ENCODE measurements at regions not wholly inside any gene's neighbourhood (a gene's known extent, or its start where the extent isn't known, plus 50 kb on each side); places are given as distances from the start of the nearest gene placed in this dataset.

GRCh38 chr6:139542351-139542750 lies 167.9 kb upstream of the CITED2 start:
- ChIA-PET CTCF (no interaction called here), POLR2A (no interaction called here)
- DNase-seq (ENCODE audit: extremely low spot score) = no peak
- TF ChIP-seq CTCF (IDR thresholded peaks at IDR 0.05; ENCODE audit: control extremely low read depth, extremely low read depth, low read depth, missing control alignments) = no peak

- no peak for DNase-seq (ENCODE audit: extremely low spot score)
- POLR2A ChIA-PET = no interaction called here
- CTCF ChIA-PET = interaction anchor here (1.0 to 2.0 kb wide), 2 partner anchors 11 to 14 kb away, joined by 3 to 7 read pairs; no protein-coding TSS in a partner anchor
- TF ChIP-seq CTCF (IDR thresholded peaks at IDR 0.05; ENCODE audit: control extremely low read depth, extremely low read depth, low read depth, missing control alignments) = no peak
These were observed 166.4 kb upstream of the CITED2 start for GRCh38 chr6:139540894-139541293.

- ChIA-PET POLR2A (no interaction called here), CTCF (interaction anchor here (0.8 to 2.0 kb wide), 4 partner anchors 10 to 13 kb away, joined by 3 to 7 read pairs (median 3); no protein-coding TSS in a partner anchor)
- TF ChIP-seq CTCF (IDR thresholded peaks at IDR 0.05; ENCODE audit: control extremely low read depth, extremely low read depth, low read depth, missing control alignments) = no peak
- DNase-seq (ENCODE audit: extremely low spot score) = no peak
These were observed 165.8 kb upstream of the CITED2 start for GRCh38 chr6:139540276-139540675.

GRCh38 chr6:139539852-139540251 lies 165.4 kb upstream of the CITED2 start:
- TF ChIP-seq CTCF (IDR thresholded peaks at IDR 0.05; ENCODE audit: control extremely low read depth, extremely low read depth, low read depth, missing control alignments) = no peak
- CTCF ChIA-PET = interaction anchor here (0.8 to 2.0 kb wide), 4 partner anchors 10 to 13 kb away, joined by 3 to 7 read pairs (median 3); no protein-coding TSS in a partner anchor
- POLR2A ChIA-PET = no interaction called here
- DNase-seq (ENCODE audit: extremely low spot score) = no peak

- POLR2A ChIA-PET = no interaction called here
- no peak for DNase-seq (ENCODE audit: extremely low spot score)
- CTCF ChIA-PET = no interaction called here
- TF ChIP-seq CTCF (IDR thresholded peaks at IDR 0.05; ENCODE audit: control extremely low read depth, extremely low read depth, low read depth, missing control alignments) = no peak
These were observed 163.9 kb upstream of the CITED2 start for GRCh38 chr6:139538366-139538765.

- no peak for DNase-seq (ENCODE audit: extremely low spot score)
- ChIA-PET CTCF (interaction anchor here (1.2 to 2.2 kb wide), 2 partner anchors 12 to 53 kb away, joined by 3 to 4 read pairs; no protein-coding TSS in a partner anchor), POLR2A (no interaction called here)
- TF ChIP-seq CTCF (IDR thresholded peaks at IDR 0.05; ENCODE audit: control extremely low read depth, extremely low read depth, low read depth, missing control alignments) = no peak
These were observed 162.5 kb upstream of the CITED2 start for GRCh38 chr6:139536751-139537617.
